NB4 (cell line): ENCODE measurements at regions not wholly inside any gene's neighbourhood (a gene's known extent, or its start where the extent isn't known, plus 50 kb on each side); places are given as distances from the start of the nearest gene placed in this dataset.

ENCODE experiments used
- DNase-seq: peaks from one replicate; pipeline ENCODE4 v3.0.0; 2010; ENCODE audit warnings: low read depth
- H3K4me3 ChIP-seq: one replicate; pipeline ENCODE4 v1.5.1; 2011; ENCODE audit warnings: mild to moderate bottlenecking, low read depth, low read length, moderate library complexity
- MYC ChIP-seq: IDR thresholded peaks from 2 replicates; pipeline ENCODE4 v1.6.1; 2011; ENCODE audit warnings: low read depth, low read length
- POLR2A ChIP-seq: IDR thresholded peaks from 2 replicates; pipeline ENCODE4 v1.6.1; 2011; ENCODE audit warnings: mild to moderate bottlenecking; ENCODE audit not compliant: insufficient read length; ENCODE audit errors: extremely low read depth
- TF ChIP-seq, protein P1 (sequence below): IDR thresholded peaks from one replicate; pipeline ENCODE4 v1.5.1; 2012; ENCODE audit warnings: low read depth, low read length
- TF ChIP-seq, protein P2 (sequence below): IDR thresholded peaks from 2 replicates; pipeline ENCODE4 v1.6.1; 2011; ENCODE audit warnings: low read depth, low read length

DNA sequence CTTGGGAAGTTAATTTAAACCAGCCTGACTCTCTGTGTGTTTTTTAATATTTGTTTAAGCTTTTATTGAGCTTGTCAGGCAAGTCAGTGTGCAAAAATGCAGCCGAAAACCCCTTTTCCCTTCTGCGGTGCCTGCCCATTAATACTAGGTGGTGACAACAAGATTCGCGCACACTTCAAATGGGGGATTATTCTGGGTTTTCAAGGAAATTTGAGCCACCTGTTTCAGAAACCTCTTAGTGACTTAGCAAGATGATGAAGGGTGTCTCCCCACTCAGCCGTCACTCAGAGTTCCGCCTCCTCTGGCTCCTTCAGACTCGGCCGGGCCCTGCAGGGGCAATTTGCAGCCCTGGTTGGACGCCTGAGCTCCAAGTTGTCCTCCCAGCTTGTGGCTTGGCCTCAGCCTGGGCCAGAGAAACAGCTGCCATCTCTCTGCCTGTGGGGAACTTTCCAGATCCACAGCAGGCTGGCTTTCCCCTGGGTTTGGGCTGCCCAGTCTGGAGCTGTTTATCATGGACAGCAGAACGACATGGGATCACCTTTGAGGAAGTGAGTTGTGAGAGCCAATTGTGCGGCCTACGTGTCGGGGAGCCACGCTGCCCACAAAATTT lies 75.9 kb downstream of the SPRY4 start:
- TF ChIP-seq, protein P1, sequence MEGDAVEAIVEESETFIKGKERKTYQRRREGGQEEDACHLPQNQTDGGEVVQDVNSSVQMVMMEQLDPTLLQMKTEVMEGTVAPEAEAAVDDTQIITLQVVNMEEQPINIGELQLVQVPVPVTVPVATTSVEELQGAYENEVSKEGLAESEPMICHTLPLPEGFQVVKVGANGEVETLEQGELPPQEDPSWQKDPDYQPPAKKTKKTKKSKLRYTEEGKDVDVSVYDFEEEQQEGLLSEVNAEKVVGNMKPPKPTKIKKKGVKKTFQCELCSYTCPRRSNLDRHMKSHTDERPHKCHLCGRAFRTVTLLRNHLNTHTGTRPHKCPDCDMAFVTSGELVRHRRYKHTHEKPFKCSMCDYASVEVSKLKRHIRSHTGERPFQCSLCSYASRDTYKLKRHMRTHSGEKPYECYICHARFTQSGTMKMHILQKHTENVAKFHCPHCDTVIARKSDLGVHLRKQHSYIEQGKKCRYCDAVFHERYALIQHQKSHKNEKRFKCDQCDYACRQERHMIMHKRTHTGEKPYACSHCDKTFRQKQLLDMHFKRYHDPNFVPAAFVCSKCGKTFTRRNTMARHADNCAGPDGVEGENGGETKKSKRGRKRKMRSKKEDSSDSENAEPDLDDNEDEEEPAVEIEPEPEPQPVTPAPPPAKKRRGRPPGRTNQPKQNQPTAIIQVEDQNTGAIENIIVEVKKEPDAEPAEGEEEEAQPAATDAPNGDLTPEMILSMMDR: no peak
- TF ChIP-seq, protein P2, sequence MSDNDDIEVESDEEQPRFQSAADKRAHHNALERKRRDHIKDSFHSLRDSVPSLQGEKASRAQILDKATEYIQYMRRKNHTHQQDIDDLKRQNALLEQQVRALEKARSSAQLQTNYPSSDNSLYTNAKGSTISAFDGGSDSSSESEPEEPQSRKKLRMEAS: no peak
- no peak overlapping the region for H3K4me3 ChIP-seq
- no peak for DNase-seq

DNA sequence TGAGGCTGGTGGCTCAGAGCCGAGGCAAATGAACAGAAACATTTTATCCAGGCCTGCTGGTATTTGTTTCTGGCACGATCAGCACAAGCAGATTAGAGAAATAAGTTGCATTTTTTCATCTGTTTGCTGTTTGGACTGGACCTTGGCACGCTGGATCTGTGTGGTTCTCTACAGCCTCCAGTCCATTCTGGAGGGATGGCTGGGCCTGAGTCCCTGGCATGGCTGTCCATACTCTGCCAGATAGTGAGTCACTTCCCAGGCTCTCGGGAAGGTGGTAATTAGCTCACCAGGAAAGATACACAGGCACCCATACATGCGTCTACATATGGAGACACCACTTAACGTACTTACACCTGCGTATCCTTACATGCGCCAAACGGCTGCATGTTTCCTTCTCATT lies 78.6 kb downstream of the SPRY4 start:
- DNase-seq: no peak
- TF ChIP-seq POLR2A (no peak), MYC (no peak)
- TF ChIP-seq, protein P2: no peak
- TF ChIP-seq, protein P1: no peak
- no peak overlapping the region for H3K4me3 ChIP-seq

DNA sequence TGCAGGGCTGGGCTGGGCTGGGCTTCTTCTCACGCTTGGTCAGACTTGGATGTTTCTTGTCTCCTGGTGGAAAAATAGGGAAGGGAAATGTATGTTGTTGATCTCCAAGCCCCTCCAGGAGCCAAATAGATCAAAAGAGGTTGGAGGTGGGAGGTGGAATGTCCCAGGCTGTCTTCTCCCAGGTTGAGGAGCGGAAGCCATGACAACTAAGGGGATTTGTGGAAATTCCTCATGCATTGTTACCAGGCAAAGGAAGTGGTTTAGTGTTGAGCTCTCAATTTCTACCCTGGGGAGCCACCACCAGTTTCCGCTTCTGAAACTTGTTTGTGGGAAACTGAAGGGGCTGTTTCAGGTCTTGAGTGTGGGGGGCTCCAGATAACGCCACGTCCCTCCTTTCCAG lies 79.0 kb downstream of the SPRY4 start:
- no peak overlapping the region for H3K4me3 ChIP-seq
- TF ChIP-seq POLR2A (no peak), MYC (no peak)
- TF ChIP-seq, protein P1: no peak
- TF ChIP-seq, protein P2: no peak
- no peak for DNase-seq

DNA sequence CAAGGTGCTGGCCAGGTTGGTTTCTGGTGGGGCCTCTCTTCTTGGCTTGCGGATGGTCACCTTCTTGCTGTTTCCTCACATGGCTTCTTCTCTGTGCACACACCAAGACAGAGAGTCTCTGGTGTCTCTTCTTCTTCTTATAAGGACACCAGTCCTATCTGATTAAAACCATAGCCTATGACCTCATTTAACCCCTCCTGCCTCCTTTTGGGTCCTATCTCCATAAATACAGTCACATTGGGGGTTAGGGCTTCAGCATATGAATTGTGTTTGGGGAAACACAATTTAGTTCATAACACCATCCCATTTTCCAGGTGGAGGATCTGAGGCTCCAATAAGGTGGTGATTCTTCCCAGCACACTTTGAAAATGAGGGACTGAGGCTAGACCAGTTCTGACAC lies 80.4 kb downstream of the SPRY4 start:
- TF ChIP-seq, protein P2: no peak
- no peak for TF ChIP-seq POLR2A
- TF ChIP-seq, protein P1: no peak
- no peak for TF ChIP-seq MYC
- no peak for DNase-seq
- no peak overlapping the region for H3K4me3 ChIP-seq

DNA sequence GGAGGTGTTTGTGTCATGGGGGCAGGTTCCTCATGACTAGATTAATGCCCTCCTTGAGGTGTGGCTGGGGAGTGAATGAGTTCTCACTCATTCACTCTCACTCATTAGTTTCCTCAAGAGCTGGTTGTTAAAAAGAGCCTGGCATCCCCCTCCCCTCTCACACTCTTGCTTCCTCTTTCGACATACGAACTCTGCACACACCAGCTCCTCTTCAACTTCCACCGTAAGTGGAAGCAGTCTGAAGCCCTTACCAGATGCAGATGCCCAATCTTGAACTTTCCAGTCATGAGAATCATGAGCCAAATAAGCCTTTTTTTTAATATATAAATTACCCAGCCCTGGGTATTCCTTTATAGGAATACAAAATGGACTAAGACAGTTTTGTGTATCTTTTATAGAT lies 82.5 kb downstream of the SPRY4 start:
- no peak overlapping the region for H3K4me3 ChIP-seq
- DNase-seq: peak; percentile 58
- TF ChIP-seq MYC (no peak), POLR2A (no peak)
- TF ChIP-seq, protein P2: no peak
- TF ChIP-seq, protein P1: no peak
